ENCODE measurements at regions not wholly inside any gene's neighbourhood (a gene's known extent, or its start where the extent isn't known, plus 50 kb on each side); places are given as distances from the start of the nearest gene placed in this dataset.
"Not testable (repeated sequence)": the region's sequence is repeated elsewhere in the genome, so short reads cannot be mapped to it uniquely, and the experiment has no call there.

DNA sequence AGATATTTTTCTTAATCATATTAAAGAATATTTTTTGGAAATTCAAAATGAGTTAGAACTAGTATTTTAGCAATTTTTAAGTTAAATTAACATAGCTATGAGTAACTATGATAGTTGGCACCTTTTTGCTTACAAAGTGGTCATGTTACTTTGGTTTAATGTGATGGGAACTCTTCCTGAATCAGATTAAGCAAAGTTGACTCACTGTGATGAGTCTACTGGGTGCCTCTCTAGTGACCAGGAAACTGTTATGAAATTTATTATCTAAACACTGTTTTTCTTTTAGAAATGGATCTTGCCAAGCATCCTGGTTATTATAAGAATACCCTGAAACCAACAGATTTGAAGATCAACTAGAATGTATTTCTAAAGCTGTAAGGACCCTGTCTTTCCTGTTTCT is 985.8 kb downstream of the TRAM1L1 start:
- no peaks in the 10 kb centered on the region for H3K27me3 ChIP-seq (ENCODE audit: control insufficient read depth, insufficient read depth, low read length)
- DNase-seq (ENCODE audit: low read depth, low spot score) (no peak), ATAC-seq (no peak)
- no TSS peak for BruUV-seq (replicated peaks)
- POLR2A ChIA-PET, result no interaction called here
- H3K4me1 ChIP-seq (ENCODE audit: control insufficient read depth, insufficient read depth, low read length), result no peaks in the 10 kb centered on the region
- CTCF ChIA-PET, result no interaction called here
- H3K36me3 ChIP-seq (ENCODE audit: control insufficient read depth, insufficient read depth, low read length), result no peaks in the 10 kb centered on the region
- no peaks in the 10 kb centered on the region for H3K9me3 ChIP-seq (ENCODE audit: control insufficient read depth, insufficient read depth, low read depth, low read length)
- no peak overlapping the region for H3K27ac ChIP-seq (ENCODE audit: low read length)
- TF ChIP-seq POLR2AphosphoS5 (IDR thresholded peaks at IDR 0.05; ENCODE audit: low read depth, low read length) (no peak), REST (IDR thresholded peaks at IDR 0.05; ENCODE audit: insufficient read depth in 1 of 2, low read depth in 2 of 2, low read length in 1 of 2) (no peak), SIN3A (IDR thresholded peaks at IDR 0.05; ENCODE audit: borderline replicate concordance, insufficient read depth, low read depth, low read length) (no peak), TCF7L2 (IDR thresholded peaks at IDR 0.05; ENCODE audit: low read depth, low read length) (no peak)
- TF ChIP-seq, protein P1, sequence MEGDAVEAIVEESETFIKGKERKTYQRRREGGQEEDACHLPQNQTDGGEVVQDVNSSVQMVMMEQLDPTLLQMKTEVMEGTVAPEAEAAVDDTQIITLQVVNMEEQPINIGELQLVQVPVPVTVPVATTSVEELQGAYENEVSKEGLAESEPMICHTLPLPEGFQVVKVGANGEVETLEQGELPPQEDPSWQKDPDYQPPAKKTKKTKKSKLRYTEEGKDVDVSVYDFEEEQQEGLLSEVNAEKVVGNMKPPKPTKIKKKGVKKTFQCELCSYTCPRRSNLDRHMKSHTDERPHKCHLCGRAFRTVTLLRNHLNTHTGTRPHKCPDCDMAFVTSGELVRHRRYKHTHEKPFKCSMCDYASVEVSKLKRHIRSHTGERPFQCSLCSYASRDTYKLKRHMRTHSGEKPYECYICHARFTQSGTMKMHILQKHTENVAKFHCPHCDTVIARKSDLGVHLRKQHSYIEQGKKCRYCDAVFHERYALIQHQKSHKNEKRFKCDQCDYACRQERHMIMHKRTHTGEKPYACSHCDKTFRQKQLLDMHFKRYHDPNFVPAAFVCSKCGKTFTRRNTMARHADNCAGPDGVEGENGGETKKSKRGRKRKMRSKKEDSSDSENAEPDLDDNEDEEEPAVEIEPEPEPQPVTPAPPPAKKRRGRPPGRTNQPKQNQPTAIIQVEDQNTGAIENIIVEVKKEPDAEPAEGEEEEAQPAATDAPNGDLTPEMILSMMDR (IDR thresholded peaks at IDR 0.05), result no peak
- intact Hi-C loops (cut with micrococcal nuclease; ENCODE audit: unreplicated experiment) (no loop called here), in situ Hi-C loops (cut with HindIII; ENCODE audit: low pct_unique_long_range_greater_than_20kb, low sequenced_read_pairs) (no loop called here)
- H3K4me3 ChIP-seq (ENCODE audit: low read depth in 2 of 2, low read length in 2 of 2), result no peak overlapping the region

DNA sequence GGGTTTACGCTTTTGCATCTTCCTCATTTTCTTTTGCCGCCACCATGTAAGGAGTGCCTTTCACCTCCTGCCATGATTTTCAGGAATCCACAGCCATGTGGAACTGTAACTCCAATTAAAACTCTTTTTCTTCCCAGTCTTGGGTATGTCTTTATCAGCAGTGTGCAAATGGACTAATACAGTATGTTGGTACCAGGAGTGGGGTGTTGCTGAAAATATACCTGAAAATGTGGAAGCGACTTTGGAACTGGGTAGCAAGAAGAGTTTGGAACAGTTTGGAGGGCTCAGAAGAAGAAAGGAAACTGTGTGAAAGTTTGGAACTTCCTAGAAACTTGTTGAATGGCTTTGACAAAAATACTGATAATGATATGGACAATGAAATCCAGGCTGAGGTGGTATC is 983.9 kb upstream of the NDST4 start:
- BruUV-seq (replicated peaks); intact Hi-C loops (cut with micrococcal nuclease; ENCODE audit: unreplicated experiment); ATAC-seq; H3K4me1 ChIP-seq (ENCODE audit: control insufficient read depth, insufficient read depth, low read length); CTCF ChIA-PET; H3K4me3 ChIP-seq (ENCODE audit: low read depth in 2 of 2, low read length in 2 of 2); H3K27ac ChIP-seq (ENCODE audit: low read length); POLR2A ChIA-PET; H3K9me3 ChIP-seq (ENCODE audit: control insufficient read depth, insufficient read depth, low read depth, low read length); DNase-seq (ENCODE audit: low read depth, low spot score); in situ Hi-C loops (cut with HindIII; ENCODE audit: low pct_unique_long_range_greater_than_20kb, low sequenced_read_pairs); H3K36me3 ChIP-seq (ENCODE audit: control insufficient read depth, insufficient read depth, low read length); H3K27me3 ChIP-seq (ENCODE audit: control insufficient read depth, insufficient read depth, low read length): not testable (repeated sequence)

DNA sequence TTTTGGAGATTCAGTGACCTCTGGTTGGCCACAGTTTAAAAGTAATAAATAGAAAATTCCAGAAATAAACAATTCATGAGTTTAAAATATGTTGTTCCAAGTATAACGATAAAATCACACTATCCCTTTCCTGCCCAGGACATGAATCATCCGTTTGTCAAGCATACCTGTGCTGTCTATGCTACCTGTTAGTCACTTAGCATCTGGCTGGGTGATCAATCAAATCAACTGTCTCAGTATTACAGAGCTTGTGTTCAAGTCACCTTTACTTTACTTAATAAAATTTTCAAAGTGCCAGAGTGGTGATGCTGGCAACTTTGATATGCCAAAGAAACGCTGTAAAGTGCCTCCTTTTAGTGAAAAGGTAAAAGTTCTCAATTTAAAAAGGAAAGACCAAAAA is 979.5 kb upstream of the NDST4 start:
- intact Hi-C loops (cut with micrococcal nuclease; ENCODE audit: unreplicated experiment) (no loop called here), in situ Hi-C loops (cut with HindIII; ENCODE audit: low pct_unique_long_range_greater_than_20kb, low sequenced_read_pairs) (no loop called here)
- CTCF ChIA-PET, result no interaction called here
- no TSS peak for BruUV-seq (replicated peaks)
- no peaks in the 10 kb centered on the region for H3K4me1 ChIP-seq (ENCODE audit: control insufficient read depth, insufficient read depth, low read length)
- no peak overlapping the region for H3K4me3 ChIP-seq (ENCODE audit: low read depth in 2 of 2, low read length in 2 of 2)
- H3K9me3 ChIP-seq (ENCODE audit: control insufficient read depth, insufficient read depth, low read depth, low read length), result no peaks in the 10 kb centered on the region
- POLR2A ChIA-PET, result no interaction called here
- DNase-seq (ENCODE audit: low read depth, low spot score), result no peak
- ATAC-seq, result no peak
- no peaks in the 10 kb centered on the region for H3K27me3 ChIP-seq (ENCODE audit: control insufficient read depth, insufficient read depth, low read length)
- TF ChIP-seq TCF7L2 (IDR thresholded peaks at IDR 0.05; ENCODE audit: low read depth, low read length), result no peak
- TF ChIP-seq SIN3A (IDR thresholded peaks at IDR 0.05; ENCODE audit: borderline replicate concordance, insufficient read depth, low read depth, low read length), result no peak
- TF ChIP-seq, protein P1 (IDR thresholded peaks at IDR 0.05), result no peak
- TF ChIP-seq REST (IDR thresholded peaks at IDR 0.05; ENCODE audit: insufficient read depth in 1 of 2, low read depth in 2 of 2, low read length in 1 of 2), result no peak
- no peak for TF ChIP-seq POLR2AphosphoS5 (IDR thresholded peaks at IDR 0.05; ENCODE audit: low read depth, low read length)
- H3K36me3 ChIP-seq (ENCODE audit: control insufficient read depth, insufficient read depth, low read length), result no peaks in the 10 kb centered on the region
- H3K27ac ChIP-seq (ENCODE audit: low read length), result no peak overlapping the region
